GM11168 (cell line): ENCODE measurements at regions not wholly inside any gene's neighbourhood (a gene's known extent, or its start where the extent isn't known, plus 50 kb on each side); places are given as distances from the start of the nearest gene placed in this dataset.

Experiments used
- in situ Hi-C: fragments of 300-500 bp; cut with MboI; formaldehyde crosslinking; loops from one replicate; pipeline ENCODE4 v1.12.0; 2022; ENCODE audit warnings: low sequenced_read_pairs; ENCODE audit not compliant: unreplicated experiment

- in situ Hi-C loops, result loop anchor here (25.0 kb wide), 1 partner anchor 765 kb away; no protein-coding TSS in a partner anchor
These were observed 50.6 kb upstream of the FER start for GRCh38 chr5:108696951-108697715.

- in situ Hi-C loops, result loop anchor here (25.0 kb wide), 1 partner anchor 766 kb away; no protein-coding TSS in a partner anchor
These were observed 51.3 kb upstream of the FER start for GRCh38 chr5:108696407-108696806.

- in situ Hi-C loops, result loop anchor here (25.0 kb wide), 1 partner anchor 774 kb away; no protein-coding TSS in a partner anchor
These were observed 59.2 kb upstream of the FER start for GRCh38 chr5:108688485-108688884.

- in situ Hi-C loops, result loop anchor here (25.0 kb wide), 1 partner anchor 775 kb away; no protein-coding TSS in a partner anchor
These were observed 60.0 kb upstream of the FER start for GRCh38 chr5:108687595-108688200.

- in situ Hi-C loops, result loop anchor here (25.0 kb wide), 1 partner anchor 776 kb away; no protein-coding TSS in a partner anchor
These were observed 61.0 kb upstream of the FER start for GRCh38 chr5:108686676-108687075.

- in situ Hi-C loops, result loop anchor here (25.0 kb wide), 1 partner anchor 777 kb away; no protein-coding TSS in a partner anchor
These were observed 62.1 kb upstream of the FER start for GRCh38 chr5:108685448-108686216.

- in situ Hi-C loops, result loop anchor here (25.0 kb wide), 1 partner anchor 781 kb away; no protein-coding TSS in a partner anchor
These were observed 66.4 kb upstream of the FER start for GRCh38 chr5:108681079-108681921.

GRCh38 chr5:108678091-108678490 is 69.6 kb upstream of the FER start:
- in situ Hi-C loops, result loop anchor here (25.0 kb wide), 1 partner anchor 784 kb away; no protein-coding TSS in a partner anchor

- in situ Hi-C loops, result loop anchor here (25.0 kb wide), 1 partner anchor 787 kb away; no protein-coding TSS in a partner anchor
These were observed 72.0 kb upstream of the FER start for GRCh38 chr5:108675736-108676135.

- in situ Hi-C loops, result no loop called here
These were observed 75.1 kb upstream of the FER start for GRCh38 chr5:108672639-108673038.

GRCh38 chr5:108670591-108671289 is 77.0 kb upstream of the FER start:
- in situ Hi-C loops, result no loop called here

- in situ Hi-C loops, result no loop called here
These were observed 78.2 kb upstream of the FER start for GRCh38 chr5:108669462-108669861.

GRCh38 chr5:108661590-108662219 is 86.0 kb upstream of the FER start:
- in situ Hi-C loops, result no loop called here

GRCh38 chr5:108661024-108661423 is 86.7 kb upstream of the FER start:
- in situ Hi-C loops, result no loop called here

GRCh38 chr5:108660291-108660690 is 87.4 kb upstream of the FER start:
- in situ Hi-C loops, result no loop called here

GRCh38 chr5:108659531-108659930 is 88.2 kb upstream of the FER start:
- in situ Hi-C loops, result no loop called here

GRCh38 chr5:108655750-108656450 is 91.8 kb upstream of the FER start:
- in situ Hi-C loops, result no loop called here

- in situ Hi-C loops, result no loop called here
These were observed 93.6 kb upstream of the FER start for GRCh38 chr5:108654051-108654450.
